BLaER1 treated with 17β-estradiol and CSF1 and Interleukin-3, amounts not matched to agents 10 nM and 100 nM (cell line): ENCODE measurements at regions not wholly inside any gene's neighbourhood (a gene's known extent, or its start where the extent isn't known, plus 50 kb on each side); places are given as distances from the start of the nearest gene placed in this dataset.
A peak's percentile ranks its signal among the peaks of the same experiment; 100 is the strongest.
"Not testable (repeated sequence)": the region's sequence is repeated elsewhere in the genome, so short reads cannot be mapped to it uniquely, and the experiment has no call there.

ENCODE experiments used
- H3K27ac ChIP-seq, 11 experiments: shearing (Covaris generic); formaldehyde crosslinking; 2 replicates each; pipeline ENCODE4 v1.8.1; 2022
- H3K27me3 ChIP-seq, 11 experiments: shearing (Covaris generic); formaldehyde crosslinking; 2 replicates each; pipeline ENCODE4 v1.8.1; 2022
- H3K36me3 ChIP-seq, 11 experiments: shearing (Covaris generic); formaldehyde crosslinking; 2 replicates each; pipeline ENCODE4 v1.8.1; 2022
- H3K4me1 ChIP-seq, 10 experiments: shearing (Covaris generic); formaldehyde crosslinking; 2 replicates each; pipeline ENCODE4 v1.8.1; 2022
- H3K4me2 ChIP-seq, 11 experiments: shearing (Covaris generic); formaldehyde crosslinking; 2 replicates each; pipeline ENCODE4 v1.8.1; 2022
- H3K4me3 ChIP-seq, 10 experiments: shearing (Covaris generic); formaldehyde crosslinking; 2 replicates each; pipeline ENCODE4 v1.8.1; 2022
- H3K9ac ChIP-seq, 11 experiments: shearing (Covaris generic); formaldehyde crosslinking; 2 replicates each; pipeline ENCODE4 v1.8.1; 2022
- H3K9me3 ChIP-seq, 11 experiments: shearing (Covaris generic); formaldehyde crosslinking; replicated peaks in 1 of 11; 2 replicates each; pipeline ENCODE4 v1.8.1; 2022
- H4K20me1 ChIP-seq, 11 experiments: shearing (Covaris generic); formaldehyde crosslinking; 2 replicates each; pipeline ENCODE4 v1.8.1; 2022
- Cebpa-rat ChIP-seq, 11 experiments: shearing (Covaris generic); IDR thresholded peaks; 2 replicates each; pipeline ENCODE4 v1.8.1; 2022

DNA sequence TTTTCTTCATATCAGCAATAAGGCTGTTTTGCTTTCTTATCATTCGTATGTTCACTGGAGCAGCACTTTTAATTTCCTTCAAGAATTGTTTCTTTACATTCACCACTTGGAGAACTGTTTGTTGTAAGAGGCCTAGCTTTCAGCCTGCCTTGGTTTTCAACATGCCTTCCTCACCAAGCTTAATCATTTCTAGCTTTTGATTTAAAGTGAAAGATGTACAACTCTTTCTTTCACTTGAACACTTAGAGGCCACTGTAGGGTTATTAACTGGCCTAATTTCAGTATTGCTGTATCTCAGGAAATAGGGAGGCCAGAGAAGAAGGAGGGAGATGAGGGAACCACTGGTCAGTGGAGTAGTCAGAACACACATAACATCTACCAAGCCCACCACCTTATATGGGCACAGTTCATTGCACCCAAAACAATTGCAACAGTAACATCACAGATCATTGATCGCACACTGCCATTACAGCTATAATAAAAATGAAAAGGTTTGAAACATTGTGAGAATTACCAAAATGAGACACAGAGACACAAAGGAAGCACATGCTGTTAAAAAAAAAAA, 181.4 kb upstream of the TUBA3C start:
- Histone ChIP-seq H3K27me3 (no peaks in the 10 kb centered on the region), H3K9ac (no peak overlapping the region), H3K4me2 (no peak overlapping the region), H3K4me3 (no peak overlapping the region), H3K27ac (no peak overlapping the region), H3K4me1 (no peaks in the 10 kb centered on the region), H4K20me1 (no peaks in the 10 kb centered on the region), H3K36me3 (no peaks in the 10 kb centered on the region), H3K9me3 (no peaks in the 10 kb centered on the region)
- TF ChIP-seq Cebpa-rat (IDR thresholded peaks at IDR 0.05) = no peak

GRCh38 chr13:19359697-19360096, 178.1 kb upstream of the TUBA3C start:
- not testable (repeated sequence) for H3K9me3 ChIP-seq, H3K9ac ChIP-seq, H3K4me3 ChIP-seq, H3K27ac ChIP-seq, H3K36me3 ChIP-seq, H3K4me1 ChIP-seq, H4K20me1 ChIP-seq, H3K4me2 ChIP-seq, H3K27me3 ChIP-seq
- TF ChIP-seq Cebpa-rat (IDR thresholded peaks at IDR 0.05) = peak in 7 of 11 experiments; percentile 30 to 91 (median 57); a peak in 12 of 22 replicates

DNA sequence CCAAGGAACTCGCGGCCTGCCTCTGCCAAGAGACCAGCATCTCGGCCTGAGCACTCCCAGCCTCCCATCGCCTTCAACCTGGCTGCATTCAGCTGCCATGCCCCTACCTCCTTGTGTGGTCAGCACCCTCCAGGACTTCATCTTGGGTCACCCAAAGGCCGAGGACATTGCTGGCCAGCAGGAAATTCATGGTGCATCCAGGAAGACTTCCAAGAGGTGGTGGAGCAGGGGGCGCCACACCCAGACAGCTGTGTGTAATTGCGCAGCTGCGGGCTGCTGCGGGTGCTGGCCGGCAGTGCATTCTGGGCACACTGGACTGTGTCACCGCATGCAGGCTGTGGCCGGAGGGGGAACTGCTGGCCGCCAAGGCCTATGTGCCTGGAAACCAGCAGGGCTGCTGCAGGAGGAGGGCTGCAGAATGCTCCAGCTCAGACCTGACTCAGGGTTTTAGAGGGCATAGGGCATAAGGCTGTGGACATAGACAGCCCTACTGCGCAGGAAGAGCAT, 164.3 kb upstream of the TUBA3C start:
- Histone ChIP-seq H3K4me1 (no peaks in the 10 kb centered on the region), H3K9me3 (peaks cover 0 to 15% (median 9%) of the 10 kb centered on the region in 11 experiments; a peak in 12 of 22 replicates), H3K27me3 (peaks cover 0 to 4% (median 0%) of the 10 kb centered on the region in 11 experiments; a peak in 5 of 22 replicates), H3K4me2 (no peak overlapping the region), H4K20me1 (no peaks in the 10 kb centered on the region), H3K4me3 (no peak overlapping the region), H3K27ac (no peak overlapping the region), H3K36me3 (no peaks in the 10 kb centered on the region), H3K9ac (no peak overlapping the region)
- no peak for TF ChIP-seq Cebpa-rat (IDR thresholded peaks at IDR 0.05)

DNA sequence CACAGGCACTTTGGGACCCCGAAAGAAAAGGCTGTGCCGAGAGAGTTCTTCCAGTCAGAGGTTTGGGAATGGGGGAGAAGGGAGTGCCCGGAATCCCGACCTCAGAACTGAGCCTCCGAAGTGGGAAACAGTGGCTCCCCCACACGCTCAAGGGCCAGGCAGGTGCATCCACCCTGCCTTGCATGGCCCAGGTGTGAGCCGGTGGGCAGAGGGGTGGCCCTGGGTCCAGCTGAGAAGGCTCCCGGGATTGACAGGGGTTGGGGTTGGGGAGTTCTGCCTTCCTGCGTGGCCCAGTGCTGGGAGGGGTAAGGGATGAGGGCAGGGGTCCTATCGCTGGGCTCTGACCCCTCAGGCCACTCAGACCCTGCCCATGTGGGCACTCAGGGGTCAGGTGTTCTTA, 163.5 kb upstream of the TUBA3C start:
- Histone ChIP-seq H3K36me3 (no peaks in the 10 kb centered on the region), H3K9me3 (peaks cover 0 to 15% (median 9%) of the 10 kb centered on the region in 11 experiments; a peak in 12 of 22 replicates), H3K4me1 (no peaks in the 10 kb centered on the region), H3K4me3 (no peak overlapping the region), H3K4me2 (no peak overlapping the region), H3K27ac (no peak overlapping the region), H4K20me1 (no peaks in the 10 kb centered on the region), H3K9ac (no peak overlapping the region), H3K27me3 (peaks cover 0 to 4% (median 0%) of the 10 kb centered on the region in 11 experiments; a peak in 5 of 22 replicates)
- no peak for TF ChIP-seq Cebpa-rat (IDR thresholded peaks at IDR 0.05)

GRCh38 chr13:19344585-19345120, 163.0 kb upstream of the TUBA3C start:
- Histone ChIP-seq H3K4me3 (peak overlapping the region in 5 of 10 experiments; percentile 26 to 58 (median 42); a peak in 5 of 20 replicates), H3K4me2 (0 out of 22 replicates have a peak overlapping the region, but pooled peaks of 1 of the 11 experiments have one; percentile 35), H3K9me3 (peaks cover 0 to 15% (median 9%) of the 10 kb centered on the region in 11 experiments; a peak in 12 of 22 replicates)
- H3K27ac ChIP-seq, H3K4me1 ChIP-seq, H3K36me3 ChIP-seq, H3K27me3 ChIP-seq, H4K20me1 ChIP-seq, H3K9ac ChIP-seq: not testable (repeated sequence)

DNA sequence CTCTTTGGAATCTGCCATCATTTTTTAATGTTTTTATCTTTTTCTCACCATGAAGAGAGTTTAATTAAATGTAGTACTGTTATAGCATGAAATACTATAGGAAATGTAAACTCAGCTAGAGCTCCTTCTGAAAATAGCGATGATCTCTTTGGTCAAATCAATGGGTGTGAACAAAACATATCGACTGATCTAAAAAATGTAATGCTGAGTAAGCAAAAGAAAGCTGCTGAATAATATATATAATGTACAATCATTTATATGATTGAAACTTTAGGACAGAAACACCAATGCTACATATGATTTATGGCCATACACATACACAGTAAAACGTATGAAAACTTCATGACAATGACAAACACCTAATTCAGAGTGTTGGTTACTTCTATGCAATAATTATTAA, 150.8 kb upstream of the TUBA3C start:
- H3K36me3 ChIP-seq = no peaks in the 10 kb centered on the region
- no peak overlapping the region for H3K27ac ChIP-seq
- no peak overlapping the region for H3K4me2 ChIP-seq
- H3K4me3 ChIP-seq = no peak overlapping the region
- no peaks in the 10 kb centered on the region for H3K4me1 ChIP-seq
- no peak for TF ChIP-seq Cebpa-rat (IDR thresholded peaks at IDR 0.05)
- H3K27me3 ChIP-seq = no peaks in the 10 kb centered on the region
- no peaks in the 10 kb centered on the region for H4K20me1 ChIP-seq
- H3K9me3 ChIP-seq = no peaks in the 10 kb centered on the region
- no peak overlapping the region for H3K9ac ChIP-seq

GRCh38 chr13:19329365-19329764, 147.7 kb upstream of the TUBA3C start:
- no peak for TF ChIP-seq Cebpa-rat (IDR thresholded peaks at IDR 0.05)
- Histone ChIP-seq H3K4me1 (no peaks in the 10 kb centered on the region), H3K27ac (no peak overlapping the region), H3K4me2 (no peak overlapping the region), H4K20me1 (no peaks in the 10 kb centered on the region), H3K4me3 (no peak overlapping the region), H3K9me3 (peaks cover 6 to 9% (median 8%) of the 10 kb centered on the region in 11 experiments), H3K36me3 (no peaks in the 10 kb centered on the region), H3K9ac (no peak overlapping the region), H3K27me3 (no peaks in the 10 kb centered on the region)

DNA sequence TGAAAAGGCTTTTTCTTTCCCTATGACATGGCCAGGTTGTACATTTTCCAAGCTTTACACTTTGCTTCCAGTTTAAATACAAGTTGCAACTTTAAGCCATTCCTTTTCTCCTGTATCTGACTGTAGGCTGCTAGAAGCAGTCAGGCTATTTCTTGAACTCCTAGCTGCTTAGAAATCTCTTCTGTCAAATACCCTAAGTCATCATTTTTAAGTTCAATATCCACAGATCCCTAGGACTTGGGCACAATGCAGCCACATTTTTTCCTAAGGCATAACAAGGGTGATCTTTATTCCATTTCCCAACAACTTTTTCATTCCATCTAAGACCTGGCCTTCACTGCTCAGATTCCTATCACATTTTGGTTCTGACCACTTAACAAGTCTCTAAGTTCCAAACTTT, 142.7 kb upstream of the TUBA3C start:
- H3K4me3 ChIP-seq = no peak overlapping the region
- H3K36me3 ChIP-seq = no peaks in the 10 kb centered on the region
- no peak overlapping the region for H3K9ac ChIP-seq
- H3K4me1 ChIP-seq = no peaks in the 10 kb centered on the region
- H4K20me1 ChIP-seq = no peaks in the 10 kb centered on the region
- no peak overlapping the region for H3K4me2 ChIP-seq
- H3K27me3 ChIP-seq = no peaks in the 10 kb centered on the region
- no peak for TF ChIP-seq Cebpa-rat (IDR thresholded peaks at IDR 0.05)
- no peak overlapping the region for H3K27ac ChIP-seq
- H3K9me3 ChIP-seq = peaks cover 17 to 25% (median 22%) of the 10 kb centered on the region in 11 experiments

DNA sequence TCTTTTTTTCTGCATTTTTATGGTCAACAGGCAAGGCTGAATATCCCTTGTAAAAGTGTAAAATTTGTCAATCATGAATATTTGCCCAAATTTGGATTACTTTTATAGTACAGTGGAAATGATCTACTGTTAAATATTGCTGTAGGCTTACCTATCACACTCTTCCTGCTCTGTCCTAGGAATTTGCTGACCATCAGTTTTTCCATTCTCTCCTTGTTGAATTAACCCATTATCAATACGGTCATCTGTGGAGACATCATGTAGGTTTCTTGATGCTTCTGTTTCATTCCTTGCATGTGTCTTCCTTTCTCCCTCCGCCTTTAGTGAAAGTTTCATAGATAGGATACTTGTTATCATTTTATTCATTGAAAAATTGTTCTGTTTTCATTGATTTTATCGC, 139.6 kb upstream of the TUBA3C start:
- no peaks in the 10 kb centered on the region for H3K27me3 ChIP-seq
- no peak overlapping the region for H3K9ac ChIP-seq
- H3K4me1 ChIP-seq = no peaks in the 10 kb centered on the region
- no peak overlapping the region for H3K27ac ChIP-seq
- H3K36me3 ChIP-seq = no peaks in the 10 kb centered on the region
- H4K20me1 ChIP-seq = no peaks in the 10 kb centered on the region
- TF ChIP-seq Cebpa-rat (IDR thresholded peaks at IDR 0.05) = no peak
- no peak overlapping the region for H3K4me2 ChIP-seq
- H3K9me3 ChIP-seq = peaks cover 17 to 25% (median 22%) of the 10 kb centered on the region in 11 experiments
- H3K4me3 ChIP-seq = no peak overlapping the region

DNA sequence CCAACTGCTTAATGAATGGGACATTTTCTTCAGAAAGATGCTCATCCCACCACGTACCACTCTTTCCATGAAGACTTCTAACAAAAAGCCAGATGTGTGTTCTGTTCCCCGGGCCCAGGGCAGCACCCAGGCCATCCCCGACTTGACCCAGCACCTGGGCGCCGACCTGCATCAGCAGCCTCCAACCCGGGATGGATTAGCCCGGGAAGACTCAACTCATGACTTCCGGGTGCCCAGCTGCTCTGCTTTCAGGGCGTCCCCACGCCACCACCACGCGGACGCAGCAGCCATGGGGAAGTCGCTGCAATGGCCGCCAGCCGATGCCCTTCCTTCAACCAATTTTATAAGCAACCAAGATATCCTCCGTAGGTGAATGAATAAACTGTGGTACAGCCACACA, 123.8 kb upstream of the TUBA3C start:
- Histone ChIP-seq H3K27ac (no peak overlapping the region), H3K36me3 (no peaks in the 10 kb centered on the region), H3K4me1 (no peaks in the 10 kb centered on the region), H3K4me3 (no peak overlapping the region), H4K20me1 (no peaks in the 10 kb centered on the region), H3K9ac (no peak overlapping the region), H3K27me3 (no peaks in the 10 kb centered on the region), H3K4me2 (no peak overlapping the region), H3K9me3 (peaks cover 0 to 7% (median 0%) of the 10 kb centered on the region in 11 experiments; a peak in 2 of 22 replicates)
- no peak for TF ChIP-seq Cebpa-rat (IDR thresholded peaks at IDR 0.05)
